Stimulated activated CD8-positive, alpha-beta memory T cell treated with anti-CD3 and anti-CD28 coated beads, Interleukin-7, amount 100 ng/mL, for 48 hours (primary cell): ENCODE measurements at regions not wholly inside any gene's neighbourhood (a gene's known extent, or its start where the extent isn't known, plus 50 kb on each side); places are given as distances from the start of the nearest gene placed in this dataset.

Experiments
- DNase-seq, 2 donors: peaks; one replicate each; pipeline ENCODE4 v3.0.0-alpha.2; 2020; ENCODE audit warnings: low read depth in 1 of 2; ENCODE audit errors: extremely low read depth in 1 of 2

- no peak for DNase-seq
These were observed 66.1 kb downstream of the LEPR start for GRCh38 chr1:65486613-65487012.

GRCh38 chr1:65489481-65489880 is 69.0 kb downstream of the LEPR start:
- DNase-seq = no peak

GRCh38 chr1:65490231-65491009 is 70.0 kb downstream of the LEPR start:
- DNase-seq = no peak

GRCh38 chr1:65491472-65491871 is 71.0 kb downstream of the LEPR start:
- no peak for DNase-seq

GRCh38 chr1:65493802-65494201 is 73.3 kb downstream of the LEPR start:
- no peak for DNase-seq

- DNase-seq = no peak
These were observed 74.2 kb downstream of the LEPR start for GRCh38 chr1:65494671-65495070.

GRCh38 chr1:65495137-65495536 is 74.7 kb downstream of the LEPR start:
- no peak for DNase-seq

GRCh38 chr1:65497256-65497830 is 76.9 kb downstream of the LEPR start:
- no peak for DNase-seq

GRCh38 chr1:65503427-65503826 is 83.0 kb downstream of the LEPR start:
- DNase-seq = no peak

- no peak for DNase-seq
These were observed 83.8 kb downstream of the LEPR start for GRCh38 chr1:65504263-65504662.

GRCh38 chr1:65505547-65506300 is 85.3 kb downstream of the LEPR start:
- no peak for DNase-seq

GRCh38 chr1:65508051-65508450 is 87.6 kb downstream of the LEPR start:
- no peak for DNase-seq

- DNase-seq = no peak
These were observed 89.6 kb downstream of the LEPR start for GRCh38 chr1:65509912-65510680.

- DNase-seq = no peak
These were observed 90.5 kb downstream of the LEPR start for GRCh38 chr1:65510961-65511360.

GRCh38 chr1:65512383-65512782 is 91.9 kb downstream of the LEPR start:
- DNase-seq = no peak

- DNase-seq = no peak
These were observed 92.7 kb downstream of the LEPR start for GRCh38 chr1:65512967-65513780.

- no peak for DNase-seq
These were observed 93.6 kb downstream of the LEPR start for GRCh38 chr1:65514041-65514440.

- no peak for DNase-seq
These were observed 104.4 kb downstream of the LEPR start for GRCh38 chr1:65524931-65525265.

GRCh38 chr1:65525266-65526048 is 105.0 kb downstream of the LEPR start:
- DNase-seq = no peak

- DNase-seq = no peak
These were observed 105.6 kb downstream of the LEPR start for GRCh38 chr1:65526049-65526556.
